B cell (primary cell): ENCODE measurements at regions not wholly inside any gene's neighbourhood (a gene's known extent, or its start where the extent isn't known, plus 50 kb on each side); places are given as distances from the start of the nearest gene placed in this dataset.

Experiments used
- ATAC-seq: fragments of 200-7000 bp; cut with Tn5 transposase; one replicate; pipeline ENCODE4 v1.10.0; 2021; ENCODE audit warnings: low read depth, mild to moderate bottlenecking, moderate number of reproducible peaks, moderate library complexity
- CTCF ChIA-PET: fragments of 350-600 bp; sonication (Branson Sonifier 250); formaldehyde crosslinking; loops from one replicate; lab custom pipeline; 2021; ENCODE audit warnings: antibody characterized with exemption, inconsistent platforms; lab: Charles Lee
- POLR2A ChIA-PET: fragments of 350-600 bp; sonication (Branson Sonifier 250); formaldehyde crosslinking; loops from one replicate; lab custom pipeline; 2021; ENCODE audit warnings: antibody characterized with exemption; lab: Charles Lee
- DNase-seq: peaks from one replicate; pipeline ENCODE4 v3.0.0; 2013
- H2AFZ ChIP-seq: 2 replicates; pipeline ENCODE4 v1.6.1; 2012; ENCODE audit warnings: mild to moderate bottlenecking, low read depth, low read length; ENCODE audit not compliant: insufficient read depth, poor library complexity, severe bottlenecking
- H3K27ac ChIP-seq, 2 donors: 1 replicate in 1 of 2; 2 replicates in 1 of 2; pipeline ENCODE4 v1.5.1; 2012 to 2013; ENCODE audit warnings: low read length in 2 of 2, mild to moderate bottlenecking in 2 of 2, moderate library complexity in 1 of 2
- H3K27me3 ChIP-seq, 4 experiments: fragments of 200-600 bp in 1 of 4; sonication (generic) in 1 of 4; replicated peaks in 1 of 4; 1 replicate in 2 of 4; 2 replicates in 2 of 4; pipeline versions ENCODE4 v1.6.1 to v1.7.0; 2013 to 2016; ENCODE audit warnings: low read length in 3 of 4, mild to moderate bottlenecking in 2 of 4, mixed read lengths in 1 of 4, moderate library complexity in 1 of 4; ENCODE audit not compliant: insufficient read depth in 4 of 4, control insufficient read depth in 3 of 4; ENCODE audit errors: control extremely low read depth in 1 of 4
- H3K36me3 ChIP-seq, 2 experiments: replicated peaks in 1 of 2; 1 replicate in 1 of 2; 2 replicates in 1 of 2; pipeline versions ENCODE4 v1.6.1 to v1.7.1; 2013; ENCODE audit warnings: low read length in 1 of 2; ENCODE audit not compliant: insufficient read depth in 2 of 2, control insufficient read depth in 1 of 2; ENCODE audit errors: control extremely low read depth in 1 of 2, extremely low read depth in 1 of 2
- H3K4me1 ChIP-seq, 2 donors: fragments of 200-600 bp in 1 of 2; sonication (generic) in 1 of 2; 1 replicate in 1 of 2; 2 replicates in 1 of 2; pipeline versions ENCODE4 v1.5.1 to v1.6.1; 2013 to 2017; ENCODE audit warnings: low read length in 2 of 2; ENCODE audit not compliant: control insufficient read depth in 2 of 2, insufficient read depth in 2 of 2
- H3K4me2 ChIP-seq: replicated peaks from 2 replicates; pipeline ENCODE3; 2012; ENCODE audit warnings: mild to moderate bottlenecking, low read depth, low read length; ENCODE audit not compliant: poor library complexity, severe bottlenecking
- H3K4me3 ChIP-seq, 5 experiments: fragments of 200-600 bp in 1 of 5; sonication (generic) in 1 of 5; 1 replicate in 3 of 5; 2 replicates in 2 of 5; pipeline versions ENCODE4 v1.5.1 to v1.7.0; 2011 to 2016; ENCODE audit warnings: low read length in 4 of 5, mild to moderate bottlenecking in 4 of 5, low read depth in 2 of 5, control low read depth in 1 of 5, moderate library complexity in 1 of 5; ENCODE audit not compliant: insufficient read depth in 1 of 5; ENCODE audit errors: control extremely low read depth in 1 of 5, extremely low read depth in 1 of 5
- H3K79me2 ChIP-seq: fragments of 200-600 bp; sonication (generic); one replicate; pipeline ENCODE4 v1.6.0; 2016; ENCODE audit warnings: low read length; ENCODE audit not compliant: control insufficient read depth, insufficient read depth
- H3K9ac ChIP-seq: fragments of 200-600 bp; sonication (generic); 2 replicates; pipeline ENCODE4 v1.6.1; 2017; ENCODE audit warnings: mild to moderate bottlenecking, low read length, moderate library complexity
- H3K9me3 ChIP-seq, 3 donors: one replicate each; pipeline versions ENCODE4 v1.6.1 to v1.7.1; 2013; ENCODE audit warnings: low read length in 2 of 3; ENCODE audit not compliant: control insufficient read depth in 2 of 3, insufficient read depth in 1 of 3; ENCODE audit errors: control extremely low read depth in 1 of 3
- H4K20me1 ChIP-seq: 2 replicates; pipeline ENCODE4 v1.6.0; 2012; ENCODE audit warnings: mild to moderate bottlenecking, low read length; ENCODE audit not compliant: insufficient read depth, control insufficient read depth, poor library complexity, severe bottlenecking
- H3K27ac Mint-ChIP-seq: one replicate; pipeline ENCODE4 v1.8.0; 2021; ENCODE audit warnings: mixed read lengths
- H3K27me3 Mint-ChIP-seq: one replicate; pipeline ENCODE4 v1.8.0; 2021; ENCODE audit warnings: mixed read lengths
- H3K4me1 Mint-ChIP-seq: one replicate; pipeline ENCODE4 v1.8.0; 2021; ENCODE audit warnings: mixed read lengths
- H3K4me3 Mint-ChIP-seq: one replicate; pipeline ENCODE4 v1.8.0; 2021; ENCODE audit warnings: mixed read lengths
- H3K9me3 Mint-ChIP-seq: one replicate; pipeline ENCODE4 v1.8.0; 2022; ENCODE audit warnings: mixed read lengths; ENCODE audit not compliant: insufficient read depth
- EZH2 ChIP-seq: IDR thresholded peaks from 2 replicates; pipeline ENCODE4 v1.6.1; 2012; ENCODE audit warnings: borderline replicate concordance, low read depth, mild to moderate bottlenecking, moderate library complexity, low read length; ENCODE audit not compliant: insufficient read depth, poor library complexity, severe bottlenecking
- whole genome bisulfite sequencing: methylation state at CpG from one replicate; pipeline ENCODE4 v1.1.5; 2013; ENCODE audit warnings: missing lambda C conversion rate; ENCODE audit not compliant: insufficient coverage; 5-methylcytosine and 5-hydroxymethylcytosine counted together
- intact Hi-C: fragments of 100-400 bp; cut with micrococcal nuclease; formaldehyde crosslinking; loops from one replicate; pipeline ENCODE4 v1.10.0; 2022
- TF ChIP-seq, protein P1 (sequence below): fragments of 200-600 bp; IDR thresholded peaks from one replicate; pipeline ENCODE4 v1.8.0; 2022; ENCODE audit warnings: antibody characterized with exemption, mild to moderate bottlenecking

DNA sequence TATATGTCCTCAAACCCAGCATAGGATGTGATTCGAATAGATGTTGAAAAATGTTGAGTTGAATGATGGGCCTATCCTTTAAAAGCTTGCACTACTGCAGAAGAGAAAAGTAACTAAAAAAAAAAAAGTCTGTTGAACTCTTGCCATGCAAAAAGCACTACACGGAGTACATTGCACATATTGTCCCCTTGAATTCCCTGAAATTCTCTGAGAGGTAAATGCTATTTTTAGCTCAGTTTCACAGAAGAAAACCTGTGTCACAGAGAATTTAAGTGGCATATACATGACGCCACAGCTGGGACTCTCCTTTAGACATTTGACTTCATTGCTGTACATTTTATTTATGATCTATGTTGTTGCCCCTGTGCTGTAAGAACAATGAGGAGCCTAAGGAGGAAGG lies 583.8 kb downstream of the SOX6 start:
- no peaks in the 10 kb centered on the region for H4K20me1 ChIP-seq
- no peak overlapping the region for H2AFZ ChIP-seq
- no peaks in the 10 kb centered on the region for H3K36me3 ChIP-seq
- no peak overlapping the region for H3K9ac ChIP-seq
- Mint-ChIP-seq H3K27ac (no peak overlapping the region), H3K4me3 (no peak overlapping the region), H3K9me3 (no peaks in the 10 kb centered on the region), H3K4me1 (no peaks in the 10 kb centered on the region), H3K27me3 (no peaks in the 10 kb centered on the region)
- CTCF ChIA-PET = no interaction called here
- H3K27ac ChIP-seq = no peak overlapping the region
- H3K27me3 ChIP-seq = no peaks in the 10 kb centered on the region
- no CpG with 5 or more reads among the region's 3 CpGs for WGBS
- TF ChIP-seq EZH2 = no peak
- TF ChIP-seq, protein P1, sequence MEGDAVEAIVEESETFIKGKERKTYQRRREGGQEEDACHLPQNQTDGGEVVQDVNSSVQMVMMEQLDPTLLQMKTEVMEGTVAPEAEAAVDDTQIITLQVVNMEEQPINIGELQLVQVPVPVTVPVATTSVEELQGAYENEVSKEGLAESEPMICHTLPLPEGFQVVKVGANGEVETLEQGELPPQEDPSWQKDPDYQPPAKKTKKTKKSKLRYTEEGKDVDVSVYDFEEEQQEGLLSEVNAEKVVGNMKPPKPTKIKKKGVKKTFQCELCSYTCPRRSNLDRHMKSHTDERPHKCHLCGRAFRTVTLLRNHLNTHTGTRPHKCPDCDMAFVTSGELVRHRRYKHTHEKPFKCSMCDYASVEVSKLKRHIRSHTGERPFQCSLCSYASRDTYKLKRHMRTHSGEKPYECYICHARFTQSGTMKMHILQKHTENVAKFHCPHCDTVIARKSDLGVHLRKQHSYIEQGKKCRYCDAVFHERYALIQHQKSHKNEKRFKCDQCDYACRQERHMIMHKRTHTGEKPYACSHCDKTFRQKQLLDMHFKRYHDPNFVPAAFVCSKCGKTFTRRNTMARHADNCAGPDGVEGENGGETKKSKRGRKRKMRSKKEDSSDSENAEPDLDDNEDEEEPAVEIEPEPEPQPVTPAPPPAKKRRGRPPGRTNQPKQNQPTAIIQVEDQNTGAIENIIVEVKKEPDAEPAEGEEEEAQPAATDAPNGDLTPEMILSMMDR = no peak
- no peak overlapping the region for H3K4me2 ChIP-seq
- intact Hi-C loops = no loop called here
- POLR2A ChIA-PET = no interaction called here
- H3K9me3 ChIP-seq = no peaks in the 10 kb centered on the region
- no peak overlapping the region for H3K4me3 ChIP-seq
- ATAC-seq = no peak
- H3K4me1 ChIP-seq = no peaks in the 10 kb centered on the region
- H3K79me2 ChIP-seq = no peaks in the 10 kb centered on the region
- no peak for DNase-seq

DNA sequence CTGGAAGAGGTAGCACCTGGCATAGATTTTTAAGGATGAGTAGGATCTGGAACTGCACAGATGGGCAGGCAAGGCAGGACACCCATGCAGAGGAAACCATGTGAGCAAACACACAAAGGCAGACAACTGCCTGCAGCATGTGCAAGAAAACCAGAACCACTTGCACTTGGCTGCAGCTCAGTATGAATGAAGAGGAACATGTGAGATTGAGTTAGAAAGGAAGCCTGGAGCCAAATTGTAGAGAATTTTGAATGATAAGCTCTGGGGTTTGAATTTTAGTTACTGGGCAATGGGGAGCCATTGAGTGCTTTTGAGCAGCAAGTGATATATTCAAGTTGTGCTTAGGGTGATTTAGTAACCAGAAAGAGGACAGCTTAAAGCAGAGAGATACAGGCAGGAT lies 583.4 kb downstream of the SOX6 start:
- H3K27ac ChIP-seq = no peak overlapping the region
- no peak overlapping the region for H3K9ac ChIP-seq
- H3K9me3 ChIP-seq = no peaks in the 10 kb centered on the region
- no peaks in the 10 kb centered on the region for H3K36me3 ChIP-seq
- no peak overlapping the region for H3K4me2 ChIP-seq
- ATAC-seq (no peak), DNase-seq (no peak)
- CTCF ChIA-PET = no interaction called here
- H3K4me3 ChIP-seq = no peak overlapping the region
- POLR2A ChIA-PET = no interaction called here
- H3K9me3 Mint-ChIP-seq = no peaks in the 10 kb centered on the region
- H4K20me1 ChIP-seq = no peaks in the 10 kb centered on the region
- no peak overlapping the region for H3K27ac Mint-ChIP-seq
- H3K4me1 ChIP-seq = no peaks in the 10 kb centered on the region
- H3K27me3 ChIP-seq = no peaks in the 10 kb centered on the region
- no peak overlapping the region for H2AFZ ChIP-seq
- no peaks in the 10 kb centered on the region for H3K4me1 Mint-ChIP-seq
- TF ChIP-seq, protein P1 = no peak
- TF ChIP-seq EZH2 = no peak
- no peaks in the 10 kb centered on the region for H3K27me3 Mint-ChIP-seq
- H3K4me3 Mint-ChIP-seq = no peak overlapping the region
- no peaks in the 10 kb centered on the region for H3K79me2 ChIP-seq
- intact Hi-C loops = no loop called here
